ENCODE measurements at regions not wholly inside any gene's neighbourhood (a gene's known extent, or its start where the extent isn't known, plus 50 kb on each side); places are given as distances from the start of the nearest gene placed in this dataset.

GRCh38 chr20:11711214-11711613, 206.5 kb upstream of the BTBD3 start:
- no TSS peak for BruUV-seq (replicated peaks)

More at GRCh38 chr20:11711214-11711613, 206.5 kb upstream of the BTBD3 start:
- Histone ChIP-seq H3K79me2 (ENCODE audit: control insufficient read depth, insufficient read depth, low read length) (no peaks in the 10 kb centered on the region), H3K9me3 (replicated peaks; ENCODE audit: control insufficient read depth, insufficient read depth, low read length) (no peaks in the 10 kb centered on the region), H3K4me1 (ENCODE audit: control insufficient read depth, insufficient read depth, low read length) (no peaks in the 10 kb centered on the region), H3K27me3 (replicated peaks in 1 of 2; ENCODE audit: control insufficient read depth in 2 of 2, insufficient read depth in 2 of 2, low read length in 1 of 2) (no peaks in the 10 kb centered on the region), H3K4me3 (no peak overlapping the region), H4K20me1 (ENCODE audit: control insufficient read depth, insufficient read depth) (no peaks in the 10 kb centered on the region), H3K4me2 (ENCODE audit: control insufficient read depth, insufficient read depth) (no peak overlapping the region), H3K36me3 (ENCODE audit: control insufficient read depth in 2 of 2, insufficient read depth in 2 of 2, low read length in 1 of 2) (no peaks in the 10 kb centered on the region), H3K9ac (ENCODE audit: control insufficient read depth, insufficient read depth, low read length) (no peak overlapping the region), H2AFZ (ENCODE audit: control insufficient read depth, low read depth, low read length) (no peak overlapping the region), H3K27ac (ENCODE audit: control insufficient read depth, insufficient read depth) (no peak overlapping the region)
- intact Hi-C loops (cut with micrococcal nuclease; ENCODE audit: unreplicated experiment), result no loop called here
- no peak for ATAC-seq
- CTCF ChIA-PET, result interaction anchor here (1.4 to 1.8 kb wide), 2 partner anchors 10 kb away, joined by 4 to 5 read pairs; no protein-coding TSS in a partner anchor
- SMC1A ChIA-PET (ENCODE audit: uncharacterized antibody, unreplicated experiment), result interaction anchor here (1.0 kb wide), 1 partner anchor 11 kb away, joined by 3 read pairs; no protein-coding TSS in a partner anchor
- POLR2A ChIA-PET, result no interaction called here
- in situ Hi-C loops (cut with MboI), result no loop called here
- FAIRE-seq, result no peak
- DNase-seq (ENCODE audit: low read depth, low spot score), result no peak
- RAD21 ChIA-PET (ENCODE audit: unreplicated experiment), result no interaction called here
- 12% methylated on average over 5 of the region's 5 CpGs for WGBS (ENCODE audit: insufficient coverage, insufficient replicate concordance, low lambda C conversion rate, missing lambda C conversion rate)
- no peak for TF ChIP-seq RFX5 (IDR thresholded peaks at IDR 0.05; ENCODE audit: low read depth, low read length)
- TF ChIP-seq SKIL (IDR thresholded peaks at IDR 0.05; ENCODE audit: low read depth, poor library complexity, severe bottlenecking), result no peak
- no peak for TF ChIP-seq SIX5 (IDR thresholded peaks at IDR 0.05; ENCODE audit: low read depth, low read length, severe bottlenecking)
- no peak for TF ChIP-seq PML (IDR thresholded peaks at IDR 0.05; ENCODE audit: low read length)
- TF ChIP-seq NR2C2 (IDR thresholded peaks at IDR 0.05; ENCODE audit: borderline replicate concordance, control insufficient read depth, insufficient read length, low read depth), result no peak
- no peak for TF ChIP-seq CBFB (IDR thresholded peaks at IDR 0.05; ENCODE audit: low read depth)
- no peak for TF ChIP-seq YY1 (IDR thresholded peaks at IDR 0.05; ENCODE audit: low read depth, low read length)
- no peak for TF ChIP-seq ZNF207 (IDR thresholded peaks at IDR 0.05; ENCODE audit: borderline replicate concordance)
- no peak for TF ChIP-seq RUNX3 (IDR thresholded peaks at IDR 0.05; ENCODE audit: low read length)
- no peak for TF ChIP-seq CBX5 (IDR thresholded peaks at IDR 0.05; ENCODE audit: low read depth)
- TF ChIP-seq IKZF2 (IDR thresholded peaks at IDR 0.05), result no peak

Data from GM12878 (cell line).